ENCODE measurements at regions not wholly inside any gene's neighbourhood (a gene's known extent, or its start where the extent isn't known, plus 50 kb on each side); places are given as distances from the start of the nearest gene placed in this dataset.

DNA sequence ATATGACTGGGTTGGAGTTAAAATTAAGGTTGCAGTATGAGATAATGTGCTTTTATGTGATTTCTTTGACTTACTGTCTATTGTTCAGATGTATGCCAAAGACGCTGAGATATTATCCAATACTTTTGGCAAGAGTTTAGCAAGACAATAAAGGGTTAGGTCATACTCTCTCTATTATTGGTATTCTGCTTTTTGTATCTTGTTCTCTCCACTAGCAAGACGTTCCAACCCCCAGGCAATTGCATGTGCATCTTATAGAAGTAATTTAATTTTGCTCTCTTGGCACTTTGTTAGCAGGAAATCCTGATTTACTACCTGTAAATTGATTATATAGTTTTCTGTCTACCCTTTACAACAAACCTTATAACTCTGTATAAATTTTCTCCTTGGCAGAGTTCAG, 1093.6 kb downstream of the CDH9 start:
- TF ChIP-seq POLR2AphosphoS5 (IDR thresholded peaks at IDR 0.05; ENCODE audit: low read depth, low read length) (no peak), CTCF (IDR thresholded peaks at IDR 0.05) (no peak)
- TF ChIP-seq, protein P1, sequence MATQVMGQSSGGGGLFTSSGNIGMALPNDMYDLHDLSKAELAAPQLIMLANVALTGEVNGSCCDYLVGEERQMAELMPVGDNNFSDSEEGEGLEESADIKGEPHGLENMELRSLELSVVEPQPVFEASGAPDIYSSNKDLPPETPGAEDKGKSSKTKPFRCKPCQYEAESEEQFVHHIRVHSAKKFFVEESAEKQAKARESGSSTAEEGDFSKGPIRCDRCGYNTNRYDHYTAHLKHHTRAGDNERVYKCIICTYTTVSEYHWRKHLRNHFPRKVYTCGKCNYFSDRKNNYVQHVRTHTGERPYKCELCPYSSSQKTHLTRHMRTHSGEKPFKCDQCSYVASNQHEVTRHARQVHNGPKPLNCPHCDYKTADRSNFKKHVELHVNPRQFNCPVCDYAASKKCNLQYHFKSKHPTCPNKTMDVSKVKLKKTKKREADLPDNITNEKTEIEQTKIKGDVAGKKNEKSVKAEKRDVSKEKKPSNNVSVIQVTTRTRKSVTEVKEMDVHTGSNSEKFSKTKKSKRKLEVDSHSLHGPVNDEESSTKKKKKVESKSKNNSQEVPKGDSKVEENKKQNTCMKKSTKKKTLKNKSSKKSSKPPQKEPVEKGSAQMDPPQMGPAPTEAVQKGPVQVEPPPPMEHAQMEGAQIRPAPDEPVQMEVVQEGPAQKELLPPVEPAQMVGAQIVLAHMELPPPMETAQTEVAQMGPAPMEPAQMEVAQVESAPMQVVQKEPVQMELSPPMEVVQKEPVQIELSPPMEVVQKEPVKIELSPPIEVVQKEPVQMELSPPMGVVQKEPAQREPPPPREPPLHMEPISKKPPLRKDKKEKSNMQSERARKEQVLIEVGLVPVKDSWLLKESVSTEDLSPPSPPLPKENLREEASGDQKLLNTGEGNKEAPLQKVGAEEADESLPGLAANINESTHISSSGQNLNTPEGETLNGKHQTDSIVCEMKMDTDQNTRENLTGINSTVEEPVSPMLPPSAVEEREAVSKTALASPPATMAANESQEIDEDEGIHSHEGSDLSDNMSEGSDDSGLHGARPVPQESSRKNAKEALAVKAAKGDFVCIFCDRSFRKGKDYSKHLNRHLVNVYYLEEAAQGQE (IDR thresholded peaks at IDR 0.05; ENCODE audit: insufficient read depth in 1 of 2, low read depth in 2 of 2, low read length in 1 of 2) = no peak
